Gastroesophageal sphincter (tissue), 4 donors: ENCODE measurements at regions not wholly inside any gene's neighbourhood (a gene's known extent, or its start where the extent isn't known, plus 50 kb on each side); places are given as distances from the start of the nearest gene placed in this dataset.

ENCODE experiments used
- ATAC-seq: fragments of 150-250 bp; one replicate; pipeline ENCODE4 v1.9.1; 2016; ENCODE audit warnings: mild to moderate bottlenecking, moderate library complexity
- H3K27ac ChIP-seq, 4 donors: fragments of 200-600 bp; sonication (generic) in 3 of 4; 1 replicate in 3 of 4; 2 replicates in 1 of 4; pipeline ENCODE4 v1.5.1; 2016 to 2019
- H3K27me3 ChIP-seq: fragments of 200-600 bp; sonication (generic); one replicate; pipeline ENCODE4 v1.5.1; 2019
- H3K36me3 ChIP-seq, 2 donors: fragments of 200-600 bp; sonication (generic); one replicate each; pipeline ENCODE4 v1.5.1; 2019; ENCODE audit warnings: control low read depth in 1 of 2
- H3K4me1 ChIP-seq, 3 donors: fragments of 200-600 bp; sonication (generic); 1 replicate in 2 of 3; 2 replicates in 1 of 3; pipeline ENCODE4 v1.5.1; 2016 to 2019; ENCODE audit warnings: control low read depth in 2 of 3
- H3K4me3 ChIP-seq, 2 donors: fragments of 200-600 bp; sonication (generic); one replicate each; pipeline ENCODE4 v1.5.1; 2019; ENCODE audit warnings: mild to moderate bottlenecking in 1 of 2, moderate library complexity in 1 of 2
- H3K9me3 ChIP-seq, 3 donors: fragments of 200-600 bp; sonication (generic); one replicate each; pipeline ENCODE4 v1.5.1; 2017 to 2019; ENCODE audit warnings: control low read depth in 2 of 3
- EP300 ChIP-seq: sonication (generic); formaldehyde crosslinking; IDR thresholded peaks from one replicate; pipeline ENCODE4 v1.6.1; 2017; ENCODE audit warnings: antibody characterized with exemption, mild to moderate bottlenecking
- POLR2A ChIP-seq, 2 donors: fragments of 450-650 bp; IDR thresholded peaks; one replicate each; pipeline ENCODE4 v1.6.1; 2017; ENCODE audit warnings: antibody characterized with exemption in 2 of 2, mild to moderate bottlenecking in 2 of 2, moderate library complexity in 1 of 2
- POLR2AphosphoS5 ChIP-seq: sonication (generic); formaldehyde crosslinking; IDR thresholded peaks from one replicate; pipeline ENCODE4 v1.6.1; 2017; ENCODE audit warnings: antibody characterized with exemption
- WGBS, 2 donors: methylation state at CpG; one replicate each; pipeline ENCODE4 v1.1.5; 2018; ENCODE audit warnings: low coverage in 1 of 2; 5-methylcytosine and 5-hydroxymethylcytosine counted together
- TF ChIP-seq, protein P1 (sequence below), 4 experiments: fragments of 200-600 bp in 2 of 4; fragments of 450-650 bp in 2 of 4; sonication (generic) in 1 of 4; IDR thresholded peaks; one replicate each; pipeline ENCODE4 v1.5.1; 2017 to 2019; ENCODE audit warnings: antibody characterized with exemption in 4 of 4, mild to moderate bottlenecking in 2 of 4, moderate library complexity in 2 of 4

DNA sequence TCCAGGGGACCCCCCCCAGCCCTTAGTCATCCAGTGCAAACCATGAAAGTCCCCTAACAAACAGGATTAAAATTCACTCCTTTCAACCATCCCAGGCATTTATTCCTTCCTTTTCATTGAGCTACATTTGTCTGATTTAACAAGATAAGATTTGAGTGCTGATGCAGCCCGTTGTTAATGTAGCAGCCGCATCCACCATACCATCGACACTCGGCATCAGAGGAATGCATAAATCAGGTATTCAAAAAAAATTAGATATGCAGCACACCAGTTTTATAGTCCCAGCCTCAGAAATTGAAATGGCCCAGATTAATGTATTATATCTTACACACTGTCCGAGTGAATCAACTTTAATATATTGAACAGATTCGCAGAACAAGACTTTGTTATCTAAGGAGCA is 676.5 kb upstream of the FANCL start:
- TF ChIP-seq, protein P1, sequence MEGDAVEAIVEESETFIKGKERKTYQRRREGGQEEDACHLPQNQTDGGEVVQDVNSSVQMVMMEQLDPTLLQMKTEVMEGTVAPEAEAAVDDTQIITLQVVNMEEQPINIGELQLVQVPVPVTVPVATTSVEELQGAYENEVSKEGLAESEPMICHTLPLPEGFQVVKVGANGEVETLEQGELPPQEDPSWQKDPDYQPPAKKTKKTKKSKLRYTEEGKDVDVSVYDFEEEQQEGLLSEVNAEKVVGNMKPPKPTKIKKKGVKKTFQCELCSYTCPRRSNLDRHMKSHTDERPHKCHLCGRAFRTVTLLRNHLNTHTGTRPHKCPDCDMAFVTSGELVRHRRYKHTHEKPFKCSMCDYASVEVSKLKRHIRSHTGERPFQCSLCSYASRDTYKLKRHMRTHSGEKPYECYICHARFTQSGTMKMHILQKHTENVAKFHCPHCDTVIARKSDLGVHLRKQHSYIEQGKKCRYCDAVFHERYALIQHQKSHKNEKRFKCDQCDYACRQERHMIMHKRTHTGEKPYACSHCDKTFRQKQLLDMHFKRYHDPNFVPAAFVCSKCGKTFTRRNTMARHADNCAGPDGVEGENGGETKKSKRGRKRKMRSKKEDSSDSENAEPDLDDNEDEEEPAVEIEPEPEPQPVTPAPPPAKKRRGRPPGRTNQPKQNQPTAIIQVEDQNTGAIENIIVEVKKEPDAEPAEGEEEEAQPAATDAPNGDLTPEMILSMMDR (IDR thresholded peaks at IDR 0.05): no peak
- TF ChIP-seq EP300: no peak
- WGBS, 2 donors: 87 to 89% methylated on average over 5 to 6 of the region's 6 CpGs
- ATAC-seq: no peak
- Histone ChIP-seq H3K27me3 (no peaks in the 10 kb centered on the region), H3K36me3 (no peaks in the 10 kb centered on the region), H3K27ac (no peak overlapping the region), H3K9me3 (no peaks in the 10 kb centered on the region), H3K4me3 (no peak overlapping the region), H3K4me1 (no peaks in the 10 kb centered on the region)

DNA sequence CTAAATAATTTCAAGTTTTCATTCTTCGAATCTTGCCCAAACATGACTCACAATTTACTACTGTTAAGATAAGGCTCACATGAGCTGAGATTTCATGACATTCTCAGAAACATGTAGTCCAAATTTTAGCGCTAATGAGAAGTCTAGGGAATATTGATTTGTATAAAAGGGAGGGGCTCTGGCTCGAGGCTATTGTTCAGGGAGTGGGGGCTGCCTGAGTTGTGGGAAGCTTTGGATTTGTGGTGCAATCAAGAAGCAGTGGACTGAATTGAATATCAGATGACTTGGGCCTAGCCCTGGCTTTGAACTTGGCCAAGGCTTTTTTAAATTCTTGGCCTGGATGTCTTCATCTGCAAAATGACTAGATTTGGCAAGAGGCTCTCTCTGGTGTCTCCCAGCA is 674.9 kb upstream of the FANCL start:
- TF ChIP-seq POLR2A (IDR thresholded peaks at IDR 0.05): no peak
- TF ChIP-seq, protein P1 (IDR thresholded peaks at IDR 0.05): no peak
- TF ChIP-seq POLR2AphosphoS5: no peak
- TF ChIP-seq EP300: no peak
- WGBS, 2 donors: 40 to 55% methylated on average over 3 of the region's 3 CpGs
- Histone ChIP-seq H3K9me3 (no peaks in the 10 kb centered on the region), H3K27me3 (no peaks in the 10 kb centered on the region), H3K27ac (no peak overlapping the region), H3K4me3 (no peak overlapping the region), H3K36me3 (no peaks in the 10 kb centered on the region), H3K4me1 (no peaks in the 10 kb centered on the region)
- ATAC-seq: peak; percentile 46

DNA sequence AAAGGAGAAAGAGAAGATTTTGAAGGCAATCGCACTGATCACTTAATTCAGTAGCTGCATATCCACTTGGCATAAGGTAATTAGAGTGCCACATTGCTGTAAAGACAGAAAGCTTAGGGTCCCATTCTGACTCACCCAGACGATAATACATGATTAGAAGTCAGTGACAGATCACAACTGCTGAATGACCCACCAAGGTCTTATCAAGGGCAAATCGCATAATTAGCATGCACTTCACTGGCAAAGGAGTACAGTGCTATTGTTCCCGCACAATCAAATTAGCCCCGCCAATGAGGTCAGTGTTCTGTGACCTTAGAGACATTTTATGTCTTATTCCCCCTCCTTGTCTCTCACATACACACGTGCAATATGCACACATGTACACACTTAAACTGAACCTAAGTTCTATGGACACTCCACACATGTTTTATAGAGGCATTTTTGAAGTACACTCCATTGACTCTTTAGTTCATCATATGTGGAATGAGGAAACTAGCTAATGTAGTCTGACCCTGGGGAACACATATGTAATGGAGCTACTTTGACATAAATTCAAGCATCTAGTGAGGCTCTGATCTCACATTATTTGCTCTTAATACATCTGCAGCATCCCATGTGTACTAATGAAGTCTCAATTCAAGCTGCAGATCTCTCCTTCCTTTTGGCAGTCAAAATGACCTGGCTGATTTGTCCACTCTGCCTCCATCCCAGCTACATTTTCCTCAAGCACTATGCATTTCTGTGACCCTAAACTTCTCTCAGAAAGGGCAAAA is 673.8 kb upstream of the FANCL start:
- Histone ChIP-seq H3K9me3 (no peaks in the 10 kb centered on the region), H3K27ac (no peak overlapping the region), H3K27me3 (no peaks in the 10 kb centered on the region), H3K4me1 (no peaks in the 10 kb centered on the region), H3K36me3 (no peaks in the 10 kb centered on the region), H3K4me3 (no peak overlapping the region)
- no peak for ATAC-seq
- TF ChIP-seq, protein P1 (IDR thresholded peaks at IDR 0.05): no peak
- TF ChIP-seq EP300 (no peak), POLR2AphosphoS5 (no peak), POLR2A (IDR thresholded peaks at IDR 0.05) (no peak)
- WGBS, 2 donors: 85 to 89% methylated on average over 6 of the region's 6 CpGs

DNA sequence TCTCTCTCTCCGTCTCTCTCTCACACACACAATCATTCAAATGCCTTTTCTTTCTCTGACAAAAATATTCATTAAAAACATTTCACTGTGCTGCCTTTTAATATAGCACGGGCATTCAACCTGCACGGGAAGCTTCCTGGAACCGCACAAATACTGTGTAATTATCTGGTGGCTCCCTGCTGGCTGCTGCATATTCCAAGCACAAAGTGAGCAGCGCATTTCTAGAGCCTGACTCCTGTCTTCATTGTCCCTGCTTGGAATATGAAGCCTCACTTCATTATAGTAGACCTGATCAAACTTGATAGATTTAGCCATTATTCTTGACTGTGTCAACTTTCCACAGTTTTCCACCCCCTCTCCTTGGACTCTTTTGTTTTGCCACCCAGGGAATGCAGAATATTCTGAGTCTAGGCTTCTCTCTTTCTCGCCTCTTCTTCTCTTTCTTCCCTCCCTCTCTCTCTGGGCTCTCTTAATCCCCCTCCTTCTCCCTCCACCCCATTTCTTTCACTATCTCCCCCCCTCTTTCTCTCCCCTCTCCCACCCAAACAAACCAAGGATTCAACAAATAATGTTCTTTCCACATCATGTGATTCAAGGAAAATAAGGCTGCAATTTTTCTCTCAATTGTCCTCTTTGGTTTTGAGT is 672.1 kb upstream of the FANCL start:
- Histone ChIP-seq H3K4me1 (no peaks in the 10 kb centered on the region), H3K36me3 (no peaks in the 10 kb centered on the region), H3K27me3 (no peaks in the 10 kb centered on the region), H3K9me3 (no peaks in the 10 kb centered on the region), H3K27ac (no peak overlapping the region), H3K4me3 (no peak overlapping the region)
- ATAC-seq: no peak
- WGBS, 2 donors: 51 to 58% methylated on average over 6 of the region's 6 CpGs
- no peak for TF ChIP-seq POLR2AphosphoS5
- no peak for TF ChIP-seq EP300
- TF ChIP-seq, protein P1 (IDR thresholded peaks at IDR 0.05): no peak
- TF ChIP-seq POLR2A (IDR thresholded peaks at IDR 0.05): no peak

DNA sequence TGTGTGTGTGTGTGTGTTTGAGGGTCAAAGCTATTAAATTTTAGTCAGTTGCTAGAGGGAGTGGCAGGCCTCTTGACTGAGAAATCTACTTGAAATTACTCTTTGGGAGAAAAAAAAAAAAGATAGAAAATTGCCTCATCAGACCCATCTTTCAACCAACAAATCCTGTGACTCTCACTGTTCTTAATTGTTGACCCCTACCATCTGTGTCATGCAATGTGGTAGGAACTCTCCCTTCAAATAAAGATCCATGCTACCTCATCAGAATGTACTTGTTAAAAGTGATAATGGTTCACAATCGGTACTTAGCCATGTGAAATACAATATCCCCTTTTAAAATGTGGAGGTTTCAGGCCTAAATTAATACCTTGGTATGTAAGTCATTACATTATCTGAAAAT is 670.8 kb upstream of the FANCL start:
- no peak for TF ChIP-seq POLR2A (IDR thresholded peaks at IDR 0.05)
- TF ChIP-seq EP300: no peak
- TF ChIP-seq, protein P1 (IDR thresholded peaks at IDR 0.05): no peak
- no peak for TF ChIP-seq POLR2AphosphoS5
- 86 to 100% methylated on average over 1 of the region's 1 CpG for WGBS, 2 donors
- no peaks in the 10 kb centered on the region for H3K36me3 ChIP-seq
- H3K9me3 ChIP-seq: no peaks in the 10 kb centered on the region
- no peaks in the 10 kb centered on the region for H3K4me1 ChIP-seq
- H3K27ac ChIP-seq: no peak overlapping the region
- no peak overlapping the region for H3K4me3 ChIP-seq
- no peak for ATAC-seq
- H3K27me3 ChIP-seq: no peaks in the 10 kb centered on the region
